H9 (cell line): ENCODE measurements at regions not wholly inside any gene's neighbourhood (a gene's known extent, or its start where the extent isn't known, plus 50 kb on each side); places are given as distances from the start of the nearest gene placed in this dataset.

Source experiments
- DNase-seq: peaks from one replicate; pipeline ENCODE4 v3.0.0-alpha.2; 2017
- H2AFZ ChIP-seq: one replicate; pipeline ENCODE4 v1.6.1; 2013; ENCODE audit warnings: mild to moderate bottlenecking, low read length, control low read depth, moderate library complexity
- H2AK5ac ChIP-seq: 2 replicates; pipeline ENCODE4 v1.6.1; 2013; ENCODE audit warnings: low read length, control low read depth, mixed read lengths; ENCODE audit not compliant: insufficient read length
- H2BK120ac ChIP-seq: one replicate; pipeline ENCODE4 v1.6.1; 2013; ENCODE audit warnings: low read depth, mild to moderate bottlenecking, low read length, control low read depth, inconsistent platforms; ENCODE audit not compliant: poor library complexity, severe bottlenecking
- H2BK12ac ChIP-seq: 2 replicates; pipeline ENCODE4 v1.6.1; 2013; ENCODE audit warnings: low read length, control low read depth, mixed read lengths, low read depth; ENCODE audit not compliant: insufficient read length
- H2BK15ac ChIP-seq: 2 replicates; pipeline ENCODE4 v1.6.1; 2013; ENCODE audit warnings: low read depth, low read length, control low read depth
- H2BK20ac ChIP-seq: one replicate; pipeline ENCODE4 v1.6.1; 2013; ENCODE audit warnings: low read depth, mild to moderate bottlenecking, low read length, control low read depth, inconsistent platforms; ENCODE audit not compliant: poor library complexity, severe bottlenecking
- H2BK5ac ChIP-seq: 2 replicates; pipeline ENCODE4 v1.6.1; 2013; ENCODE audit warnings: low read length, control low read depth, mixed read lengths; ENCODE audit not compliant: insufficient read length
- H3K14ac ChIP-seq: 2 replicates; pipeline ENCODE4 v1.6.1; 2013; ENCODE audit warnings: low read length, control low read depth; ENCODE audit not compliant: insufficient read depth
- H3K18ac ChIP-seq: 2 replicates; pipeline ENCODE4 v1.6.1; 2013; ENCODE audit warnings: low read depth, mild to moderate bottlenecking, mixed read lengths, low read length, control low read depth; ENCODE audit not compliant: insufficient read length
- H3K23ac ChIP-seq: 2 replicates; pipeline ENCODE4 v1.6.1; 2013; ENCODE audit warnings: low read length, control low read depth, mixed read lengths, low read depth; ENCODE audit not compliant: insufficient read length
- H3K23me2 ChIP-seq: 2 replicates; pipeline ENCODE4 v1.6.1; 2013; ENCODE audit warnings: low read depth, mild to moderate bottlenecking, mixed read lengths, low read length, control low read depth; ENCODE audit not compliant: insufficient read length, poor library complexity, severe bottlenecking
- H3K27ac ChIP-seq: 2 replicates; pipeline ENCODE4 v1.5.1; 2013; ENCODE audit warnings: low read length, control low read depth, mixed read lengths, low read depth; ENCODE audit not compliant: insufficient read length
- H3K27me3 ChIP-seq: 2 replicates; pipeline ENCODE4 v1.6.1; 2013; ENCODE audit warnings: low read length, control low read depth, inconsistent platforms; ENCODE audit not compliant: insufficient read depth
- H3K4ac ChIP-seq: 2 replicates; pipeline ENCODE4 v1.6.1; 2013; ENCODE audit warnings: low read depth, mild to moderate bottlenecking, control low read depth, inconsistent platforms, low read length, moderate library complexity
- H3K4me1 ChIP-seq: 2 replicates; pipeline ENCODE4 v1.6.1; 2013; ENCODE audit warnings: low read length, control low read depth, inconsistent platforms; ENCODE audit not compliant: insufficient read depth
- H3K4me2 ChIP-seq: 2 replicates; pipeline ENCODE4 v1.6.1; 2013; ENCODE audit warnings: low read length, control low read depth, mixed read lengths; ENCODE audit not compliant: insufficient read length, insufficient read depth
- H3K56ac ChIP-seq: 2 replicates; pipeline ENCODE4 v1.6.1; 2013; ENCODE audit warnings: low read depth, mild to moderate bottlenecking, mixed read lengths, low read length, control low read depth; ENCODE audit not compliant: insufficient read length
- H3K79me1 ChIP-seq: 2 replicates; pipeline ENCODE4 v1.6.1; 2013; ENCODE audit warnings: low read depth, mild to moderate bottlenecking, moderate library complexity, low read length, control low read depth, inconsistent platforms; ENCODE audit not compliant: insufficient read depth, poor library complexity, severe bottlenecking
- H3K79me2 ChIP-seq: 2 replicates; pipeline ENCODE4 v1.6.1; 2013; ENCODE audit warnings: low read length, control low read depth, inconsistent platforms; ENCODE audit not compliant: insufficient read depth
- H3K9ac ChIP-seq: 2 replicates; pipeline ENCODE4 v1.6.1; 2013; ENCODE audit warnings: low read length, control low read depth, mixed read lengths; ENCODE audit not compliant: insufficient read length; ENCODE audit errors: extremely low read depth
- H3K9me3 ChIP-seq: one replicate; pipeline ENCODE4 v1.6.1; 2013; ENCODE audit warnings: low read depth, low read length, inconsistent platforms; ENCODE audit not compliant: control insufficient read depth
- H3T11ph ChIP-seq: one replicate; pipeline ENCODE4 v1.6.1; 2013; ENCODE audit warnings: mild to moderate bottlenecking, low read length, control low read depth, inconsistent platforms
- H4K20me1 ChIP-seq: one replicate; pipeline ENCODE4 v1.6.1; 2013; ENCODE audit not compliant: control insufficient read depth, insufficient read length, insufficient read depth
- H4K5ac ChIP-seq: 2 replicates; pipeline ENCODE4 v1.6.1; 2013; ENCODE audit warnings: low read depth, mild to moderate bottlenecking, mixed read lengths, low read length, control low read depth; ENCODE audit not compliant: insufficient read length
- H4K8ac ChIP-seq: replicated peaks from 2 replicates; pipeline ENCODE4 v1.6.1; 2013; ENCODE audit warnings: low read length, control low read depth, mixed read lengths, low read depth; ENCODE audit not compliant: insufficient read length
- H4K91ac ChIP-seq: 2 replicates; pipeline ENCODE4 v1.6.1; 2013; ENCODE audit warnings: low read depth, mild to moderate bottlenecking, moderate library complexity, mixed read lengths, low read length, control low read depth; ENCODE audit not compliant: insufficient read length
- H3K27ac Mint-ChIP-seq, 3 experiments: 2 replicates in 2 of 3; 3 replicates in 1 of 3; pipeline ENCODE4 v1.8.0; 2020 to 2021; ENCODE audit warnings: mixed read lengths in 3 of 3, mild to moderate bottlenecking in 1 of 3, moderate library complexity in 1 of 3
- H3K27me3 Mint-ChIP-seq: 2 replicates; pipeline ENCODE4 v1.8.0; 2021; ENCODE audit warnings: low read depth, mild to moderate bottlenecking, moderate library complexity, mixed read lengths
- H3K36me3 Mint-ChIP-seq, 3 experiments: 2 replicates in 2 of 3; 3 replicates in 1 of 3; pipeline ENCODE4 v1.8.0; 2020 to 2021; ENCODE audit warnings: low read depth in 3 of 3, mixed read lengths in 3 of 3; ENCODE audit not compliant: insufficient read depth in 1 of 3
- H3K4me1 Mint-ChIP-seq, 2 experiments: 2 replicates each; pipeline ENCODE4 v1.8.0; 2020; ENCODE audit warnings: mixed read lengths in 2 of 2
- H3K4me3 Mint-ChIP-seq, 2 experiments: 2 replicates in 1 of 2; 3 replicates in 1 of 2; pipeline ENCODE4 v1.8.0; 2020 to 2021; ENCODE audit warnings: mild to moderate bottlenecking in 2 of 2, mixed read lengths in 2 of 2, moderate library complexity in 1 of 2
- H3K9me3 Mint-ChIP-seq, 2 experiments: 2 replicates in 1 of 2; 3 replicates in 1 of 2; pipeline ENCODE4 v1.8.0; 2020; ENCODE audit warnings: mild to moderate bottlenecking in 2 of 2, mixed read lengths in 2 of 2, moderate library complexity in 1 of 2
- WGBS: extraction: QIAGEN DNeasy Blood & Tissue Kit; methylation state at CpG from one replicate; pipeline ENCODE4 v1.1.7; 2013; ENCODE audit warnings: missing lambda C conversion rate, low lambda C conversion rate, mixed read lengths; ENCODE audit not compliant: insufficient read length; ENCODE audit errors: extremely low coverage; 5-methylcytosine and 5-hydroxymethylcytosine counted together
- TF ChIP-seq, protein P1 (sequence below): fragments of 200-600 bp; sonication (generic); conservative IDR thresholded peaks from 3 replicates; pipeline ENCODE4 v1.8.0; 2021; ENCODE audit warnings: antibody characterized with exemption, mild to moderate bottlenecking

DNA sequence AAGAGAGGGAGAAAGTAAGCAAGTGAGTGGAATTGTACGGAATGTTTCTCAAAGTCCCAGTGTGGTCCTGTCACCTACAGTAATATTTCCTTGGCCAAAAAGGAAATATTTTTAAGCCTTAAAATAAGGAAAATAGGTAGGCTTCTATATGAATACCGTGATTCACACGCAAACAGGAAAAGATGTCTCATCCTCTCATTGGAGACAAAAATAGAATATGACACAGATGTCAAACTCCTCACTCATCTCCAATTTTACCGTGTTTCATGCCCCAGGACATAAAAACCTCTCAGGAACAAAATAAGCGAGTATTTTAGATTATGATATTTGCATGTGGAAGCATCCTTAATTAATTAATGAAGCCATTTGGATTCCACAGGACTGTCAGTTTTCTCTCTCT is 1269.5 kb downstream of the RAPGEF2 start:
- DNase-seq: no peak
- H3K9me3 Mint-ChIP-seq: no peaks in the 10 kb centered on the region
- no peaks in the 10 kb centered on the region for H3K9me3 ChIP-seq
- no peak overlapping the region for H4K5ac ChIP-seq
- H3K79me2 ChIP-seq: no peaks in the 10 kb centered on the region
- H3K4ac ChIP-seq: no peak overlapping the region
- H4K8ac ChIP-seq: no peak overlapping the region
- no peak overlapping the region for H3K56ac ChIP-seq
- H3K14ac ChIP-seq: no peak overlapping the region
- no peaks in the 10 kb centered on the region for H3K27me3 Mint-ChIP-seq
- TF ChIP-seq, protein P1, sequence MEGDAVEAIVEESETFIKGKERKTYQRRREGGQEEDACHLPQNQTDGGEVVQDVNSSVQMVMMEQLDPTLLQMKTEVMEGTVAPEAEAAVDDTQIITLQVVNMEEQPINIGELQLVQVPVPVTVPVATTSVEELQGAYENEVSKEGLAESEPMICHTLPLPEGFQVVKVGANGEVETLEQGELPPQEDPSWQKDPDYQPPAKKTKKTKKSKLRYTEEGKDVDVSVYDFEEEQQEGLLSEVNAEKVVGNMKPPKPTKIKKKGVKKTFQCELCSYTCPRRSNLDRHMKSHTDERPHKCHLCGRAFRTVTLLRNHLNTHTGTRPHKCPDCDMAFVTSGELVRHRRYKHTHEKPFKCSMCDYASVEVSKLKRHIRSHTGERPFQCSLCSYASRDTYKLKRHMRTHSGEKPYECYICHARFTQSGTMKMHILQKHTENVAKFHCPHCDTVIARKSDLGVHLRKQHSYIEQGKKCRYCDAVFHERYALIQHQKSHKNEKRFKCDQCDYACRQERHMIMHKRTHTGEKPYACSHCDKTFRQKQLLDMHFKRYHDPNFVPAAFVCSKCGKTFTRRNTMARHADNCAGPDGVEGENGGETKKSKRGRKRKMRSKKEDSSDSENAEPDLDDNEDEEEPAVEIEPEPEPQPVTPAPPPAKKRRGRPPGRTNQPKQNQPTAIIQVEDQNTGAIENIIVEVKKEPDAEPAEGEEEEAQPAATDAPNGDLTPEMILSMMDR: no peak
- no peak overlapping the region for H3T11ph ChIP-seq
- H3K23me2 ChIP-seq: no peaks in the 10 kb centered on the region
- no peak overlapping the region for H2BK15ac ChIP-seq
- no peaks in the 10 kb centered on the region for H3K79me1 ChIP-seq
- no peak overlapping the region for H3K27ac ChIP-seq
- no peak overlapping the region for H2BK120ac ChIP-seq
- WGBS: no CpG with 5 or more reads among the region's 5 CpGs
- H2BK12ac ChIP-seq: no peak overlapping the region
- H3K18ac ChIP-seq: no peak overlapping the region
- H3K27me3 ChIP-seq: no peaks in the 10 kb centered on the region
- H4K91ac ChIP-seq: no peak overlapping the region
- H4K20me1 ChIP-seq: no peaks in the 10 kb centered on the region
- no peak overlapping the region for H3K4me2 ChIP-seq
- H3K36me3 Mint-ChIP-seq: peaks cover 0 to 1% (median 0%) of the 10 kb centered on the region in 3 experiments; a peak in 1 of 7 replicates
- no peak overlapping the region; a peak in 1 of 7 replicates for H3K27ac Mint-ChIP-seq
- H2BK5ac ChIP-seq: no peak overlapping the region
- H3K23ac ChIP-seq: no peak overlapping the region
- H3K9ac ChIP-seq: no peak overlapping the region
- no peak overlapping the region for H2AFZ ChIP-seq
- H2BK20ac ChIP-seq: no peak overlapping the region
- no peak overlapping the region for H2AK5ac ChIP-seq
- peaks cover 3% of the 10 kb centered on the region in 2 experiments; a peak in 1 of 4 replicates for H3K4me1 Mint-ChIP-seq
- no peak overlapping the region for H3K4me3 Mint-ChIP-seq
- no peaks in the 10 kb centered on the region; the same call in 1 of the 2 replicates for H3K4me1 ChIP-seq
